ENCODE measurements at regions not wholly inside any gene's neighbourhood (a gene's known extent, or its start where the extent isn't known, plus 50 kb on each side); places are given as distances from the start of the nearest gene placed in this dataset.
"Not testable (repeated sequence)": the region's sequence is repeated elsewhere in the genome, so short reads cannot be mapped to it uniquely, and the experiment has no call there.

DNA sequence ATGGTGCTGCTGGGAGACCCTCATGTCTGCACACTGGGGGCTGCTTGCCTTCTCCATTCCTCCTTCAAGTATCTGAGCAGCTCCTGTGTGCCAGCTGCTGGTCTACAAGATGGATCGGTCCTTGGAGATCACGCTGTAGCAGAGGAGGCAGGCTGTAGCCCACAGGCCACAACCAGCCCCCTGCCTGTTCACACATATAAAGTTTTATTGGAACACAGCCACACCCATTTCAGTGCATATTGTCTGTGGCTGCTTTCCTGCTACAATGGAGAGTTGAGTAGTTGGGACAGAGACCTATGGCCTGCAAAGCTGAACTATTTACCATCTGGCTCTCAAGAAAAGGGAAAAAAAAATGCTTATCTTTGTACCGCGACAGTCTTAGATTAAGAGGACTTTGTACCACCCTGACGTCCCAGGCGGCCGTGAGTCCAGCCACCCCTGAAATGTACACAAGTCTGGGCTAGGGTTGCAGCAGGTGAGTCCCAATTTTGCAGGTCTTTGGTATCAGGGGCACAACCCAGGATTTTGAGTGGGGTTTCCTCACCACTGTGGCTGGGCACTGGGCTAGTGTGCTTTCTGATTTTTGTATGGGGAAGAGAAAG is 179.2 kb upstream of the OSBPL11 start:
- TF ChIP-seq, protein P1, sequence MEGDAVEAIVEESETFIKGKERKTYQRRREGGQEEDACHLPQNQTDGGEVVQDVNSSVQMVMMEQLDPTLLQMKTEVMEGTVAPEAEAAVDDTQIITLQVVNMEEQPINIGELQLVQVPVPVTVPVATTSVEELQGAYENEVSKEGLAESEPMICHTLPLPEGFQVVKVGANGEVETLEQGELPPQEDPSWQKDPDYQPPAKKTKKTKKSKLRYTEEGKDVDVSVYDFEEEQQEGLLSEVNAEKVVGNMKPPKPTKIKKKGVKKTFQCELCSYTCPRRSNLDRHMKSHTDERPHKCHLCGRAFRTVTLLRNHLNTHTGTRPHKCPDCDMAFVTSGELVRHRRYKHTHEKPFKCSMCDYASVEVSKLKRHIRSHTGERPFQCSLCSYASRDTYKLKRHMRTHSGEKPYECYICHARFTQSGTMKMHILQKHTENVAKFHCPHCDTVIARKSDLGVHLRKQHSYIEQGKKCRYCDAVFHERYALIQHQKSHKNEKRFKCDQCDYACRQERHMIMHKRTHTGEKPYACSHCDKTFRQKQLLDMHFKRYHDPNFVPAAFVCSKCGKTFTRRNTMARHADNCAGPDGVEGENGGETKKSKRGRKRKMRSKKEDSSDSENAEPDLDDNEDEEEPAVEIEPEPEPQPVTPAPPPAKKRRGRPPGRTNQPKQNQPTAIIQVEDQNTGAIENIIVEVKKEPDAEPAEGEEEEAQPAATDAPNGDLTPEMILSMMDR (IDR thresholded peaks at IDR 0.05 in 2 of 3, conservative IDR thresholded peaks at IDR 0.05 in 1 of 3; ENCODE audit: borderline replicate concordance in 1 of 3, insufficient read depth in 1 of 3, low read depth in 2 of 3, low read length in 2 of 3): not testable (repeated sequence)
- TF ChIP-seq EZH2phosphoT487 (IDR thresholded peaks at IDR 0.05; ENCODE audit: borderline replicate concordance); ZFX (IDR thresholded peaks at IDR 0.05); EZH2 (IDR thresholded peaks at IDR 0.05): not testable (repeated sequence)
- TF ChIP-seq, protein P2, sequence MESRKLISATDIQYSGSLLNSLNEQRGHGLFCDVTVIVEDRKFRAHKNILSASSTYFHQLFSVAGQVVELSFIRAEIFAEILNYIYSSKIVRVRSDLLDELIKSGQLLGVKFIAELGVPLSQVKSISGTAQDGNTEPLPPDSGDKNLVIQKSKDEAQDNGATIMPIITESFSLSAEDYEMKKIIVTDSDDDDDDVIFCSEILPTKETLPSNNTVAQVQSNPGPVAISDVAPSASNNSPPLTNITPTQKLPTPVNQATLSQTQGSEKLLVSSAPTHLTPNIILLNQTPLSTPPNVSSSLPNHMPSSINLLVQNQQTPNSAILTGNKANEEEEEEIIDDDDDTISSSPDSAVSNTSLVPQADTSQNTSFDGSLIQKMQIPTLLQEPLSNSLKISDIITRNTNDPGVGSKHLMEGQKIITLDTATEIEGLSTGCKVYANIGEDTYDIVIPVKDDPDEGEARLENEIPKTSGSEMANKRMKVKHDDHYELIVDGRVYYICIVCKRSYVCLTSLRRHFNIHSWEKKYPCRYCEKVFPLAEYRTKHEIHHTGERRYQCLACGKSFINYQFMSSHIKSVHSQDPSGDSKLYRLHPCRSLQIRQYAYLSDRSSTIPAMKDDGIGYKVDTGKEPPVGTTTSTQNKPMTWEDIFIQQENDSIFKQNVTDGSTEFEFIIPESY (IDR thresholded peaks at IDR 0.05; ENCODE audit: extremely low read depth, insufficient replicate concordance, low read length): not testable (repeated sequence)
